Kidney (tissue), 13 donors: ENCODE measurements at regions not wholly inside any gene's neighbourhood (a gene's known extent, or its start where the extent isn't known, plus 50 kb on each side); places are given as distances from the start of the nearest gene placed in this dataset.

Experiments
- DNase-seq, 5 donors: peaks; one replicate each; pipeline ENCODE4 v3.0.0-alpha.2; 2013 to 2020
- FAIRE-seq: peaks from 2 replicates; lab custom pipeline; 2012; peaks lifted over from hg19 to GRCh38; lab: Jason Lieb, UNC
- H3K27ac ChIP-seq, 2 donors: one replicate each; pipeline ENCODE4 v1.7.0; 2013; ENCODE audit warnings: low read depth in 2 of 2, low read length in 2 of 2, inconsistent platforms in 1 of 2
- H3K27me3 ChIP-seq: one replicate; pipeline ENCODE4 v1.7.1; 2013; ENCODE audit warnings: low read length, inconsistent platforms; ENCODE audit not compliant: control insufficient read depth, insufficient read depth
- H3K36me3 ChIP-seq, 3 donors: one replicate each; pipeline versions ENCODE4 v1.7.0 to v1.7.1; 2013; ENCODE audit warnings: low read length in 3 of 3, control low read depth in 1 of 3, inconsistent platforms in 1 of 3; ENCODE audit not compliant: insufficient read depth in 3 of 3, control insufficient read depth in 2 of 3
- H3K4me1 ChIP-seq, 3 donors: one replicate each; pipeline versions ENCODE4 v1.7.0 to v1.7.1; 2013; ENCODE audit warnings: low read length in 3 of 3, inconsistent platforms in 1 of 3, low read depth in 1 of 3; ENCODE audit not compliant: control insufficient read depth in 2 of 3, insufficient read depth in 2 of 3
- H3K4me3 ChIP-seq, 3 donors: one replicate each; pipeline versions ENCODE4 v1.7.0 to v1.8.1; 2013; ENCODE audit warnings: low read length in 3 of 3, control low read depth in 1 of 3, inconsistent platforms in 1 of 3
- H3K9ac ChIP-seq, 3 donors: one replicate each; pipeline versions ENCODE4 v1.7.0 to v1.7.1; 2013; ENCODE audit warnings: low read length in 3 of 3, control low read depth in 1 of 3, inconsistent platforms in 1 of 3
- H3K9me3 ChIP-seq, 3 donors: one replicate each; pipeline versions ENCODE4 v1.7.0 to v1.7.1; 2013; ENCODE audit warnings: low read length in 3 of 3, control low read depth in 1 of 3, inconsistent platforms in 1 of 3; ENCODE audit not compliant: control insufficient read depth in 2 of 3, insufficient read depth in 1 of 3
- CTCF ChIP-seq: IDR thresholded peaks from 3 replicates; pipeline ENCODE4 v1.5.1; 2012; ENCODE audit warnings: mild to moderate bottlenecking, moderate library complexity, borderline replicate concordance; ENCODE audit not compliant: insufficient read depth; ENCODE audit errors: extremely low read depth
- intact Hi-C: fragments of 100-400 bp; cut with DNase I; formaldehyde crosslinking; loops from one replicate; pipeline ENCODE4 v1.11.1; 2022
- donor health status: control.
- donor health status: control.
- donor health status: control.
- donor health status: control.
- donor health status: control.
- donor health status: DM: yes; HTN: yes; CAD: no.
- donor health status: Normal renal cell carcinoma (clear cell type).

- FAIRE-seq = no peak
- H3K4me3 ChIP-seq = no peak overlapping the region
- H3K27me3 ChIP-seq = no peaks in the 10 kb centered on the region
- H3K27ac ChIP-seq = no peak overlapping the region
- H3K9ac ChIP-seq = no peak overlapping the region
- no peaks in the 10 kb centered on the region for H3K9me3 ChIP-seq
- TF ChIP-seq CTCF = no peak
- no peaks in the 10 kb centered on the region for H3K36me3 ChIP-seq
- H3K4me1 ChIP-seq = peaks cover 0 to 20% (median 12%) of the 10 kb centered on the region in 3 donors
- no peak for DNase-seq
- intact Hi-C loops = no loop called here
These were observed 328.1 kb upstream of the TBL1XR1 start for GRCh38 chr3:177525414-177525813.

DNA sequence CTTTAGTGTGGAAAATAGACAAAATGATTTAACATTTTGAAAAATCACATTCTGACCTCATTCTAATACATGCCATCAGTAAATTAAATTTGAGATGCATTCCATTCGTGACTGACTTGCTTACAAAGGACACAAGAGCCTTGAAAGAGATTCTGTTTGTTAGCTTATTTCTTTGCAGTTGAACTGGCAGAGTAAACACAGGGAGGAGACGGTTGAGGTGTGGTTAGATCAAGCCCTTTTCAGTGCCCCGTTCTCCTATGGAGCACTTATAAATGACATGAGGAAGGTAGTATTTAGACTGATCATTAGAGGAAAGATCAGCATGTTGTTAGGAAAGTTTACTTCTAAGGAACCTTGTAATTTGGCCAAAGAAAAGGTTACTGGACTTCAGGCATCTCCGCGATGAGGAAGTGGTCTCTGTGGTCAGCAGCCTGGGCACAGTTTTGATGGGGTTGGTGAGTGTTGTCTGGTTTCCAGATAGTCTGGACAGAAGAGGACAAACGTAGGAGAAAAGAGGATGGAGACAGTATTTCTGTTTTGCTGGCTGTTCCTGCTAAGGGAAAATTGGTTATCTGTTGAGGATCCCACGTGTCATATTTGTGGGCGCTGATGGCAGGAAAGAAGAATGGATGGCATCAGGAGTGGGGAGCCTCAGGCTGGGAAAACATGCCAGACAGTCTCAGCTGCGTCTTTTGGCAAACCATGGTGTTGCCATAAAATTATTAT is 328.9 kb upstream of the TBL1XR1 start:
- intact Hi-C loops = no loop called here
- no peak for TF ChIP-seq CTCF

DNA sequence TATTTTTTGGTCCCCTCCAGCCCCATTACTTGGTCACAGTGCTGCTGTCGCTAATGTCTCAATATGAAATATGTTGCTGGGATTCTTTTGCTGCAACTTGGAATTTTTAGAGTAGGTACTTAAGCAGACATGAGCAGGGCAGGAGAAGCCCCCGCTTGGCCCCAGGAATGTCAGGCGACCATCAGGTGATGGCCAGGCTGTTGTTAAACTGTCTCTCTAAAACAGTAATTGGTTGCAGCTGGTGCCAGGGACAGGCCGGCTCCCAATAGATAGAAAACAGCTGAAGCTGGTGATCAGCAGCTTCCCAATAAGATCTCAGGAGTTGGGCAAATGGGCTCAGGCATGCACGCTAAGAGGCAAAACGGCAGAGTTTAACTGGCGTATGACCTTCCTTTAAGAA is 329.9 kb upstream of the TBL1XR1 start:
- no peak for FAIRE-seq

More for the DNA sequence above, 328.9 kb upstream of the TBL1XR1 start:
- Histone ChIP-seq H3K9ac (no peak overlapping the region), H3K9me3 (no peaks in the 10 kb centered on the region), H3K4me1 (peaks cover 0 to 20% (median 12%) of the 10 kb centered on the region in 3 donors), H3K27ac (no peak overlapping the region), H3K4me3 (no peak overlapping the region), H3K27me3 (no peaks in the 10 kb centered on the region), H3K36me3 (no peaks in the 10 kb centered on the region)
- no peak for FAIRE-seq
- DNase-seq = no peak

More for the DNA sequence above, 329.9 kb upstream of the TBL1XR1 start:
- intact Hi-C loops = no loop called here
- Histone ChIP-seq H3K27me3 (no peaks in the 10 kb centered on the region), H3K9me3 (no peaks in the 10 kb centered on the region), H3K9ac (no peak overlapping the region), H3K36me3 (no peaks in the 10 kb centered on the region), H3K4me1 (peaks cover 0 to 20% (median 12%) of the 10 kb centered on the region in 3 donors), H3K4me3 (no peak overlapping the region), H3K27ac (no peak overlapping the region)
- peak in 2 of 5 donors; percentile 42 to 58 for DNase-seq
- no peak for TF ChIP-seq CTCF
